ENCODE measurements at regions not wholly inside any gene's neighbourhood (a gene's known extent, or its start where the extent isn't known, plus 50 kb on each side); places are given as distances from the start of the nearest gene placed in this dataset.

- no peak overlapping the region for H3K4me3 ChIP-seq (ENCODE audit: low read depth, low read length)
- TF ChIP-seq, protein P1, sequence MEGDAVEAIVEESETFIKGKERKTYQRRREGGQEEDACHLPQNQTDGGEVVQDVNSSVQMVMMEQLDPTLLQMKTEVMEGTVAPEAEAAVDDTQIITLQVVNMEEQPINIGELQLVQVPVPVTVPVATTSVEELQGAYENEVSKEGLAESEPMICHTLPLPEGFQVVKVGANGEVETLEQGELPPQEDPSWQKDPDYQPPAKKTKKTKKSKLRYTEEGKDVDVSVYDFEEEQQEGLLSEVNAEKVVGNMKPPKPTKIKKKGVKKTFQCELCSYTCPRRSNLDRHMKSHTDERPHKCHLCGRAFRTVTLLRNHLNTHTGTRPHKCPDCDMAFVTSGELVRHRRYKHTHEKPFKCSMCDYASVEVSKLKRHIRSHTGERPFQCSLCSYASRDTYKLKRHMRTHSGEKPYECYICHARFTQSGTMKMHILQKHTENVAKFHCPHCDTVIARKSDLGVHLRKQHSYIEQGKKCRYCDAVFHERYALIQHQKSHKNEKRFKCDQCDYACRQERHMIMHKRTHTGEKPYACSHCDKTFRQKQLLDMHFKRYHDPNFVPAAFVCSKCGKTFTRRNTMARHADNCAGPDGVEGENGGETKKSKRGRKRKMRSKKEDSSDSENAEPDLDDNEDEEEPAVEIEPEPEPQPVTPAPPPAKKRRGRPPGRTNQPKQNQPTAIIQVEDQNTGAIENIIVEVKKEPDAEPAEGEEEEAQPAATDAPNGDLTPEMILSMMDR (IDR thresholded peaks at IDR 0.05; ENCODE audit: insufficient read depth, low read length, missing control alignments), result no peak
- ChIA-PET CTCF (interaction anchor here (0.8 to 2.7 kb wide), 3 partner anchors 18 to 89 kb away, joined by 3 to 9 read pairs (median 4); no protein-coding TSS in a partner anchor), POLR2A (no interaction called here)
- DNase-seq (ENCODE audit: low read depth, low spot score), result no peak
Measured at GRCh38 chr2:9681427-9681817, 50.6 kb upstream of the YWHAQ start.

GRCh38 chr2:9685637-9686036 is 54.8 kb upstream of the YWHAQ start:
- POLR2A ChIA-PET, result no interaction called here
- TF ChIP-seq, protein P1 (IDR thresholded peaks at IDR 0.05; ENCODE audit: insufficient read depth, low read length, missing control alignments), result no peak
- H3K4me3 ChIP-seq (ENCODE audit: low read depth, low read length), result no peak overlapping the region
- CTCF ChIA-PET, result no interaction called here
- DNase-seq (ENCODE audit: low read depth, low spot score), result no peak

DNA sequence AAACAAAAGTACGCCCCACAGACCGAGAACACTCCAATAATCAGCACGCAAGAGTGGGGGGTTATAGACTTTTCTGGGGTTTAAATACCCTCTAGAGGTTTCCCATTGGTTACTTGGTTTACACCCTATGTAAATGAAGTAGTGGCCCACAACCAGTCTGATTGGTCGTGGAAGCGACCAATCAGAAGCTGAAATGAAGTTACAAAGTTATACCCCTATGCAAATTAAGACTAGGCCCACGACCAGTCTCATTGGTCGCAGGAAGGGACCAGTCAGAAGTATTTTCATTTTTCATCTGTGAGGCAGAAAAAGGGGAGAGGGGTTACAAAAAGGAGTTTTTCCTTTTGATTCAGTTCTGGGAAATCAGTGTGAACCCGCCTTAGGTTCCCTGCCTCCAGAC is 55.3 kb upstream of the YWHAQ start:
- H3K4me3 ChIP-seq (ENCODE audit: low read depth, low read length), result no peak overlapping the region
- ChIA-PET POLR2A (no interaction called here), CTCF (interaction anchor here (1.5 kb wide), 1 partner anchor 14 kb away, joined by 3 read pairs; no protein-coding TSS in a partner anchor)
- DNase-seq (ENCODE audit: low read depth, low spot score), result no peak
- TF ChIP-seq, protein P1 (IDR thresholded peaks at IDR 0.05; ENCODE audit: insufficient read depth, low read length, missing control alignments), result no peak

DNA sequence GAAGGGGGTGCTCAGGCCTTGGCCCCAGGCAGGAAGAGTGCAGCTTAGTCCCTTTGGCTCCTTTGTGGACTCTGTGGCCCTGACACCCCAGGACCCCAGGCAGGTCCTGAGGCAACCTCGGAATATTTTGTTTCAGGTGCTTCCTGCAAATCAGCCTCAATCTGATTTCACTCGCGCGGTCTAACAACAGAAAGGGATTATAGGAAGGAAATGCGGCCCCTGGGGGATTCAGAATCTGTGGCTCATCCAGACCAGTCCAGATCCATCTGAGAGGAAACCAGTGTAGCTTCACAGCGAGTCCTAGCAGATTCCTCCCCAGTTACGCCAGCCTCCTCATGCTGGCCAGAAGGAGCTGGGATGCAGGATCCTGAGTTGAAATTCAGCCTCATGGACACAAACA is 59.5 kb upstream of the YWHAQ start:
- no peak overlapping the region for H3K4me3 ChIP-seq (ENCODE audit: low read depth, low read length)
- TF ChIP-seq, protein P1 (IDR thresholded peaks at IDR 0.05; ENCODE audit: insufficient read depth, low read length, missing control alignments), result no peak
- CTCF ChIA-PET, result interaction anchor here (0.5 to 2.0 kb wide), 3 partner anchors 13 to 20 kb away, joined by 3 to 4 read pairs (median 4); no protein-coding TSS in a partner anchor
- peak; percentile 45 for DNase-seq (ENCODE audit: low read depth, low spot score)
- POLR2A ChIA-PET, result no interaction called here

- no peak for DNase-seq (ENCODE audit: low read depth, low spot score)
- H3K4me3 ChIP-seq (ENCODE audit: low read depth, low read length), result no peak overlapping the region
- TF ChIP-seq, protein P1 (IDR thresholded peaks at IDR 0.05; ENCODE audit: insufficient read depth, low read length, missing control alignments), result no peak
- CTCF ChIA-PET, result interaction anchor here (1.4 to 2.0 kb wide), 3 partner anchors 13 to 15 kb away, joined by 3 to 4 read pairs (median 4); no protein-coding TSS in a partner anchor
- POLR2A ChIA-PET, result no interaction called here
Measured at GRCh38 chr2:9690716-9691498, 60.1 kb upstream of the YWHAQ start.

- POLR2A ChIA-PET, result interaction anchor here (0.6 kb wide), 1 partner anchor 120 kb away, joined by 4 read pairs; no protein-coding TSS in a partner anchor
- no peak for DNase-seq (ENCODE audit: low read depth, low spot score)
- TF ChIP-seq, protein P1 (IDR thresholded peaks at IDR 0.05; ENCODE audit: insufficient read depth, low read length, missing control alignments), result no peak
- no peak overlapping the region for H3K4me3 ChIP-seq (ENCODE audit: low read depth, low read length)
- CTCF ChIA-PET, result interaction anchor here (1.7 kb wide), 1 partner anchor 78 kb away, joined by 6 read pairs; no protein-coding TSS in a partner anchor
Measured at GRCh38 chr2:9692456-9693195, 61.8 kb upstream of the YWHAQ start.

Measured in AG04449 (cell line).